Peyer's patch (tissue), 4 donors: ENCODE measurements at regions not wholly inside any gene's neighbourhood (a gene's known extent, or its start where the extent isn't known, plus 50 kb on each side); places are given as distances from the start of the nearest gene placed in this dataset.

ENCODE experiments used
- CTCF ChIP-seq, 6 experiments: fragments of 450-650 bp in 4 of 6; fragments of 200-600 bp in 2 of 6; sonication (generic) in 1 of 6; IDR thresholded peaks; one replicate each; pipeline ENCODE4 v1.5.1; 2017 to 2019; ENCODE audit warnings: antibody characterized with exemption in 6 of 6, mild to moderate bottlenecking in 3 of 6, moderate library complexity in 1 of 6
- POLR2A ChIP-seq, 2 donors: fragments of 450-650 bp; IDR thresholded peaks; one replicate each; pipeline ENCODE4 v1.5.1; 2017; ENCODE audit warnings: antibody characterized with exemption in 2 of 2, mild to moderate bottlenecking in 2 of 2, moderate library complexity in 2 of 2

- no peak for TF ChIP-seq CTCF (IDR thresholded peaks at IDR 0.05)
- no peak for TF ChIP-seq POLR2A (IDR thresholded peaks at IDR 0.05)
Measured at GRCh38 chr11:39363571-39363970, 2095.9 kb downstream of the LRRC4C start.
